GM12878 (cell line): ENCODE measurements at regions not wholly inside any gene's neighbourhood (a gene's known extent, or its start where the extent isn't known, plus 50 kb on each side); places are given as distances from the start of the nearest gene placed in this dataset.

Experiments used
- MEF2A ChIP-seq: IDR thresholded peaks from 2 replicates; pipeline ENCODE4 v1.6.1; 2011; ENCODE audit warnings: low read depth, mild to moderate bottlenecking, low read length, moderate library complexity; ENCODE audit not compliant: insufficient read depth
- NFYB ChIP-seq: IDR thresholded peaks from 2 replicates; pipeline ENCODE4 v1.6.1; 2011; ENCODE audit warnings: low read depth, mild to moderate bottlenecking, low read length, improper control_type of control experiment, moderate library complexity; ENCODE audit not compliant: insufficient read depth
- POLR2A ChIP-seq: IDR thresholded peaks from 2 replicates; pipeline ENCODE4 v1.6.1; 2011; ENCODE audit warnings: low read depth, mild to moderate bottlenecking, low read length
- SMC3 ChIP-seq: IDR thresholded peaks from 2 replicates; pipeline ENCODE4 v1.6.1; 2011; ENCODE audit warnings: low read length, improper control_type of control experiment, borderline replicate concordance

GRCh38 chr2:104704496-104705245, 149.2 kb upstream of the POU3F3 start:
- no peak for TF ChIP-seq POLR2A
- TF ChIP-seq NFYB, result no peak
- TF ChIP-seq SMC3, result no peak
- TF ChIP-seq MEF2A, result no peak
